Ishikawa (cell line): ENCODE measurements at regions not wholly inside any gene's neighbourhood (a gene's known extent, or its start where the extent isn't known, plus 50 kb on each side); places are given as distances from the start of the nearest gene placed in this dataset.

Source experiments
- CEBPB ChIP-seq: IDR thresholded peaks from 2 replicates; pipeline ENCODE4 v1.6.1; 2012
- CREB1 ChIP-seq: IDR thresholded peaks from 2 replicates; pipeline ENCODE4 v1.6.1; 2012; ENCODE audit warnings: low read depth
- EGR1 ChIP-seq: IDR thresholded peaks from 2 replicates; pipeline ENCODE4 v1.6.1; 2012
- EP300 ChIP-seq: IDR thresholded peaks from 2 replicates; pipeline ENCODE4 v1.6.1; 2012; ENCODE audit warnings: borderline replicate concordance
- FOXM1 ChIP-seq: IDR thresholded peaks from 2 replicates; pipeline ENCODE4 v1.6.1; 2012; ENCODE audit warnings: low read depth, borderline replicate concordance
- NFIC ChIP-seq: IDR thresholded peaks from 2 replicates; pipeline ENCODE4 v1.6.1; 2012
- RAD21 ChIP-seq: IDR thresholded peaks from 2 replicates; pipeline ENCODE4 v1.6.1; 2012; ENCODE audit warnings: low read depth
- TAF1 ChIP-seq: IDR thresholded peaks from 2 replicates; pipeline ENCODE4 v1.6.1; 2012; ENCODE audit warnings: low read depth, mild to moderate bottlenecking
- TCF12 ChIP-seq: IDR thresholded peaks from 2 replicates; pipeline ENCODE4 v1.6.1; 2012; ENCODE audit warnings: low read depth
- TEAD4 ChIP-seq: IDR thresholded peaks from 2 replicates; pipeline ENCODE4 v1.6.1; 2012
- USF1 ChIP-seq: IDR thresholded peaks from 2 replicates; pipeline ENCODE4 v1.6.1; 2012
- YY1 ChIP-seq: IDR thresholded peaks from 2 replicates; pipeline ENCODE4 v1.6.1; 2012; ENCODE audit warnings: low read depth
- ZBTB7A ChIP-seq: IDR thresholded peaks from 2 replicates; pipeline ENCODE4 v1.6.1; 2012; ENCODE audit warnings: low read depth
- TF ChIP-seq, protein P1 (sequence below): IDR thresholded peaks from 2 replicates; pipeline ENCODE4 v1.6.1; 2012
- TF ChIP-seq, protein P2 (sequence below): IDR thresholded peaks from 2 replicates; pipeline ENCODE4 v1.6.1; 2012; ENCODE audit warnings: low read depth, mild to moderate bottlenecking

GRCh38 chr6:37106051-37106363 lies 63.9 kb upstream of the PIM1 start:
- TF ChIP-seq TCF12 (no peak), TEAD4 (no peak)

- TF ChIP-seq FOXM1 (no peak), RAD21 (no peak), CEBPB (no peak), USF1 (no peak), EGR1 (no peak), EP300 (no peak), TCF12 (no peak), TAF1 (no peak), ZBTB7A (no peak), NFIC (no peak), TEAD4 (no peak), CREB1 (no peak), YY1 (no peak)
- TF ChIP-seq, protein P1, sequence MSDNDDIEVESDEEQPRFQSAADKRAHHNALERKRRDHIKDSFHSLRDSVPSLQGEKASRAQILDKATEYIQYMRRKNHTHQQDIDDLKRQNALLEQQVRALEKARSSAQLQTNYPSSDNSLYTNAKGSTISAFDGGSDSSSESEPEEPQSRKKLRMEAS = no peak
- TF ChIP-seq, protein P2, sequence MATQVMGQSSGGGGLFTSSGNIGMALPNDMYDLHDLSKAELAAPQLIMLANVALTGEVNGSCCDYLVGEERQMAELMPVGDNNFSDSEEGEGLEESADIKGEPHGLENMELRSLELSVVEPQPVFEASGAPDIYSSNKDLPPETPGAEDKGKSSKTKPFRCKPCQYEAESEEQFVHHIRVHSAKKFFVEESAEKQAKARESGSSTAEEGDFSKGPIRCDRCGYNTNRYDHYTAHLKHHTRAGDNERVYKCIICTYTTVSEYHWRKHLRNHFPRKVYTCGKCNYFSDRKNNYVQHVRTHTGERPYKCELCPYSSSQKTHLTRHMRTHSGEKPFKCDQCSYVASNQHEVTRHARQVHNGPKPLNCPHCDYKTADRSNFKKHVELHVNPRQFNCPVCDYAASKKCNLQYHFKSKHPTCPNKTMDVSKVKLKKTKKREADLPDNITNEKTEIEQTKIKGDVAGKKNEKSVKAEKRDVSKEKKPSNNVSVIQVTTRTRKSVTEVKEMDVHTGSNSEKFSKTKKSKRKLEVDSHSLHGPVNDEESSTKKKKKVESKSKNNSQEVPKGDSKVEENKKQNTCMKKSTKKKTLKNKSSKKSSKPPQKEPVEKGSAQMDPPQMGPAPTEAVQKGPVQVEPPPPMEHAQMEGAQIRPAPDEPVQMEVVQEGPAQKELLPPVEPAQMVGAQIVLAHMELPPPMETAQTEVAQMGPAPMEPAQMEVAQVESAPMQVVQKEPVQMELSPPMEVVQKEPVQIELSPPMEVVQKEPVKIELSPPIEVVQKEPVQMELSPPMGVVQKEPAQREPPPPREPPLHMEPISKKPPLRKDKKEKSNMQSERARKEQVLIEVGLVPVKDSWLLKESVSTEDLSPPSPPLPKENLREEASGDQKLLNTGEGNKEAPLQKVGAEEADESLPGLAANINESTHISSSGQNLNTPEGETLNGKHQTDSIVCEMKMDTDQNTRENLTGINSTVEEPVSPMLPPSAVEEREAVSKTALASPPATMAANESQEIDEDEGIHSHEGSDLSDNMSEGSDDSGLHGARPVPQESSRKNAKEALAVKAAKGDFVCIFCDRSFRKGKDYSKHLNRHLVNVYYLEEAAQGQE = no peak
Measured at GRCh38 chr6:37106554-37106953, 63.4 kb upstream of the PIM1 start.

DNA sequence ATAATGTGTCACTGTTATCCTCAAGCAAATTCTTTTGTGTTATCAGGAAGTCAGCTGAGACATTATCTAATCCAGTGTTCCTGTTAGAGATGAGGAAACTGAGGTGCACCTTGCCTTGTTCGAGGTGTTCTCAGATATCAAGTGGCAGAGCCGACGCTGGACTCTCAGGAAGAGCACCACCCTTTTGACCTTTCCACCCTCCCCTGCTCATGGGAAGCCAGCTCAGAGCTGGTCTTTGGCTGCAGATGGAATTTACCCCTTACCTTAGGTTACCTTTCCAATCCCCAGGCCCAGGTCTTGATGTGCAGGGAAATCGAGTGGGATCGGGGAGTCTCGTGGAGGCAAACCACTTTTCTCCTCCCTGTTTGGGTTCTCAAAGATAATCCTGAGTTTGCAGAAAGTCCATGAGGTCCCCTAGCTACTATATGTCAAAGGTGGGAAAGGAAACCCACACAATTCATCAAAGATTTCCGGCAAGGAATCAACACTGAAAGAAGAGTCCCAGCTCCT lies 62.9 kb upstream of the PIM1 start:
- TF ChIP-seq TAF1 (no peak), EGR1 (no peak), USF1 (no peak), ZBTB7A (no peak), TCF12 (no peak), FOXM1 (no peak), CREB1 (no peak), CEBPB (no peak), YY1 (no peak), NFIC (no peak), TEAD4 (no peak)
- TF ChIP-seq, protein P2 = no peak
- TF ChIP-seq, protein P1 = no peak

- TF ChIP-seq FOXM1 (no peak), EGR1 (no peak), TCF12 (no peak), USF1 (peak; percentile 18; the same call in 1 of the 2 replicates), EP300 (no peak), NFIC (0 out of 2 replicates have a peak, but pooled peaks have one; percentile 10), CEBPB (no peak)
- TF ChIP-seq, protein P1 = no peak
Measured at GRCh38 chr6:37109714-37110499, 60.0 kb upstream of the PIM1 start.

DNA sequence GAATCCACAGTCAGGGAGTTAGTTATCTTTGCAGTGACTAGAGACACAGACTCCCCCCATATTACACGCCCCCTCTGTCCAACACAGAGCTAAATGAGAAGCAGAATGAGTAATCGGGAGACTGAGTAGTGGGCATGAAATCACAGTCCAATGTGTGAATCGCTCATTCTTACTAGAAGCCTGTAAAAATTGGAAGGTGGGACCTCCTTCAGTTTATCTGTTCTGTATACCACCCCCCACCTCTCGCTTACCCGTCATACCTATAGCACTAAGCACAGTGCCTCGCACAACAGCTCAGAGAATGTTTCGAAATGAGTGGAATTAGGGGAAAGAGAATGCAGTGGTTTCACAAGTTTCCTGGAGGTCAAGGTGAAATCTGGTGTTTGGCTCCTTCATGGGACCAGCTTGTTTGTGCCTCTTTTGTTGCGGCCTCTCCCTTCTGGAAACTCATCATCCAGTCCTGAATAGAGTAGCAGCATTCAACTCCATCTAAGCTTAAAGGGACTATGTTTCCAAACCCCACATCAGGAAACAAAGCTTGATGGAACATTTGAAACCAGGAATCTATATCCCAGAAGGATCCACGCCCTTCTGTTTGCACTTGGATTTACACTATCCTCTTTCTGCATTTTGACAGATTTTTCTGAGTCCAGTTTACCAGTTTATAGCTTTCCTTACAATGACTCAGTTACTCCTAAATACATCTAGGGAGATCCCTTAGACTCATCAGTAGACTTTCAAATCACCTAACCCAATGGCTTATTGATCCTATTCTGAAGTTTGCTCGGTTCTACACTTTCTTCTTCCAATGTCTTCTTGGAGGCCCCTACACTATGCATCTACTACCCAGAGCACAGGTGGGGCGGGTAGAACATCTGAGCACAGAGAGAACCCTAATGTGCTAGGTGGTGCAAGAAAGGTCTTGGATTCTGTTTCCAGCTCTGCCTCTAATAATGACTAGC lies 59.2 kb upstream of the PIM1 start:
- TF ChIP-seq USF1 (no peak), NFIC (no peak), TCF12 (no peak), TEAD4 (no peak), FOXM1 (no peak), ZBTB7A (no peak), CEBPB (no peak), YY1 (no peak), RAD21 (no peak), CREB1 (no peak), EGR1 (no peak), TAF1 (no peak), EP300 (no peak)
- TF ChIP-seq, protein P2 = no peak
- TF ChIP-seq, protein P1 = no peak
